ENCODE measurements at regions not wholly inside any gene's neighbourhood (a gene's known extent, or its start where the extent isn't known, plus 50 kb on each side); places are given as distances from the start of the nearest gene placed in this dataset.
"Not testable (repeated sequence)": the region's sequence is repeated elsewhere in the genome, so short reads cannot be mapped to it uniquely, and the experiment has no call there.

DNA sequence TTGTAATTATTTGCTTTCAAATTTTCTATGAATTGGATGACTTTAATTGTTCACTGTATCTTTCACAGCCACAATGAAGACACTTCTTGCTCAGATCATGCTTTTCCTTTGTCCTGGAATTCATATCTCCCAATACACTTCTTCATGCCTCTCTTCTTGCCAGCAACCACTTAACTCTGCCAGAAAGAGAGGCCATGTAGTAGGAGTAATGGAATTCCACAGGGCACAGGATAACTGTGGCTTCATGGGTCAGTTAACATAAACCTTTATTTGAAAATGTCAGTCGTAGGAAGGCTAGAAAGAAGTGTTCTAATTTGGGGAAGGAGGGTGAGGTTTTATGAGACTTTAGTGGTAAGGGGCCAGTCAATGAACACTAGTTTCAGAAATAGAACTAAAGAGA is 190.3 kb downstream of the TMEM167A start:
- no peak for DNase-seq

DNA sequence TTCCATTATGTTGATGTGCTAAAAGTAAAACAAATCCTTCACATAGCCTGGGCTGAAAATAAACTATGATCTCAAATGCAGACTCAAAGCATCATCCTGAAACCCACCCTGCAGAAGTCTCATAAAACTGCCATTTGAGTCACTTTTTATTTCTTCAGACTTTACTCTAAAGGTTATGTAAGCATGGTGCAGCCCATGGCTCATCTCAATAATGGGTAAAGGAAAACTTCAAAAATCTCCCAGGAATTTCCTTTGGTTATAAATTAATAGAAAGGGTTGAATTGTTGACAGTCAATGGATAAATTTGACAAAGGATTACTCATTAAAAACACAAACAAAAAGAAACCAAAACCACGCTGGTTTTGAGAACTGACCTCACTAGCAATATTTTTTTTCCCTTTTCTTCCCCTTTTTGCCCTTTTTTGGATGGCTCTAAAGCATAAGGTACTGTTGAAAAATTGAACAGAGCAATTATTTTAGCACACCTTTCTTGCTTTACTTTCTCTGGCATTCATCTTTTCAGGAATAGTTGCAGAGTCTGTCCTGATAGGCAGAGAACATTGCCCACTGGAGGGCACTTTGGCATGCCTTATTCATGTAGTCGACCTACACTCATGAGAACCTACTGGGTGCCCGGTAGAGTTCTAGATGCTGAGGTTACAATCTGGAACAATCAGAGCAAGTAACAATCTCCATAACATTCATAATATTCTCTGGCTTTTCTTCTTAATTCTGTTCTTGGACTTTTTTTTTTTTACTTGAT is 191.4 kb downstream of the TMEM167A start:
- DNase-seq = no peak

DNA sequence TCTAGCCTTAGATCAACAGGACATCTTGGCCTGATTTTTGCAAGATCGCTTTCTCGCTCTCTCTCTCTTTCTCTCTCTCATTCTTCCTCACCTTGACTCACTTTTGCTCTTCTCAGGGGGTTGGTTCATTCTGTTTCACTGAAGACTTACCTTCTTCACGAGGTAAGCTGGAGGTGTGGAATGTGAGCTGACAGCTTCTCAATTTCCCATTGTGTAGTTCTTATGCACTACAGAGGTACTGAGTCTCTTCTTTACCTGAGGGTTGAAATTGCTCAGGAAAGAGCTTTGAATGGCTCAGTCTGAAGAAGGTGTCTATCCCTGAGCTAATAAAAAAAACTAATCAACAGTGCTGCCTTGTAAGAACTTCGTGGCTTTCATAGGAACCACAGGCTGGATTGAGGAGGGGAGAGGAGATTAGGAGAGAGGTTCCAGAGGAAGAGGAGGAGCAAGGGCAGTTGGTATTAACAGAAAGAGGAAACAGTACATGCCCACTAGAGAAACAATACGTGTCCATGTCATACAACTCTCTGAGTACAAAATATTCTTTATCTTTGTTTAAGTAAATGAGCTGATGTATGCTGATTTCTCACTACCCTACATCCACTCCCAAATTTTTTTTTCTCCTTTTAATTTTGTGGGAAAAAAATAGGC is 192.2 kb downstream of the TMEM167A start:
- no peak for DNase-seq

DNA sequence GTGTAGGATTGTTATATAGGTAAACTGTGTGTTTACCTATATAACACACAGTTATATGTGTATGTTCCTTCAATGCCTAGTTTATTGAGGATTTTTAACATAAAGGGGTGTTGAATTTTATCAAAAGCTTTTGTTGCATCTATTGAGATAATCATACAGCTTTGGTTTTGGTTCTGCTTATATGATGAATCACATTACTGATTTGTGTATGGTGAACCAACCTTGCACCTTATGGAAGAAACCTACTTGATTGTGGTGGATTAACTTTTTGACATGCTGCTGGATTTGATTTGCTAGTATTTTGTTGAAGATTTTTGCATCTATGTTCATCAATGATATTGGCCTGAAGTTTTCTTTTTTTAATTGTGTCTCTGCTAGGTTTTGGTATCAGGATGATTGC is 194.9 kb downstream of the TMEM167A start:
- DNase-seq = no peak

DNA sequence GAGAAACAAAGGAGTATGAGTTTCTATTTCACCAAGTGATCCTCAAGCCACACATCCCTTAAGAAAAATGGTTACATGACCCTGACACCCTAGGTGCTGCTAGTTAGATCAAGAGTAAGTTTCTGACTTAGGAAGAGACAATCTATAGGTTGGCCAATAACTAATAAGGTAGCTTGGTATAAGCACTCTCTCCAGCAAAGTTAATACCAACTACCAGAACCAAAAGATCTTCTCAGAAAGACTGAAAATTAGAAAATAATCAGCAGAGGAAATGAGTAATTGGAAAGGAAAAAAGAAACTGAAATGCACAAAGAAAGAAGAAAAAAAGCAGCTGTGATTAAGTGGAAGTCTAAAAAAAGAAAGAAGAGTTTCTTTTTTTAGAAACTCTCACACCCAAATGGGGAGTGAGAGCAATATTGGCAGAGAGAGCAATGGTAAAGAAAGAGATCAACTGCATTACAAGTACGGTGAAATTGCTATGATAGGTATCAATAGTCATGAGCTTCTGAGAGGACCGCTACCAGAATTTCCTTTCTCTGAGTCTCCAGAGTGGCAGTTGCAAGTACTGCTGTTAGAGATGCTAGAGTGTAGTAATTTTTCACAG is 195.5 kb downstream of the TMEM167A start:
- no peak for DNase-seq

DNA sequence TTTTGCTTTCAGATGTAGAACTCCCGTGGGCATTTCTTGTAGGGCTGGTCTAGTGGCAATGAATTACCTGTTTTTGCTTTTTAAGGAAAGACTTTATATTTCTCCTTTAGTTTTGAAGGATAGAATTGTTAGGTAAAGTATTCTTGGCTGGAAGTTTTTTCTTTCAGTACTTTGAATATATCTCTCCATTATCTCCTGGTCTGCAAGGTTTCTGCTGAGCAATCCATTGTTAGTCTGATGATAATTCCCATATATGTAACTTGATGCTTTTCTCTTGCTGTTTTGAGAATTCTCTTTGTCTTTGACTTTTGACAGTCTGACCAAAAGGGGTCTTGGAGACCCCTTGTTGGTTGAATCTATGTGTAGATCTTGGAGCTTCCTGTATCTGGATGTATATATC is 198.1 kb downstream of the TMEM167A start:
- no peak for DNase-seq

DNA sequence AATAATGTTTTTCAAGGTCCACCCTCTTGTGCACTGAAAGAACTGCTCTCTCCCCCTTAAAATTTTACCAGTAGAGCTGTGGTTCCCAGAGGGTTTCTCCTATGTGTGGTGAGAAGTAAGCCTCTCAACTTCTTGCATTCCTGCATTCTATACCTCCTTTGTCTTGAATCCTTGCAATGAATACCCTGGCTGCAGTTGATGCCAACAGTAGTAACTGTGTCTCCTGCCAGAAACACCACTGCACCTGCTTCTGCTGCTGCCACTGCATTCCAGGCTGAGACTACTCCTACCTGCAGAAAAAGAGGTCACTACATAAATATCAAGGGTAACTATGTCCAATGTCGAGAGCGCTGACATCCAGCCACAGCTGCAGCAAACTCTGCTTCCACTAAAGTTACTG is 203.7 kb downstream of the TMEM167A start:
- no peak for DNase-seq

DNA sequence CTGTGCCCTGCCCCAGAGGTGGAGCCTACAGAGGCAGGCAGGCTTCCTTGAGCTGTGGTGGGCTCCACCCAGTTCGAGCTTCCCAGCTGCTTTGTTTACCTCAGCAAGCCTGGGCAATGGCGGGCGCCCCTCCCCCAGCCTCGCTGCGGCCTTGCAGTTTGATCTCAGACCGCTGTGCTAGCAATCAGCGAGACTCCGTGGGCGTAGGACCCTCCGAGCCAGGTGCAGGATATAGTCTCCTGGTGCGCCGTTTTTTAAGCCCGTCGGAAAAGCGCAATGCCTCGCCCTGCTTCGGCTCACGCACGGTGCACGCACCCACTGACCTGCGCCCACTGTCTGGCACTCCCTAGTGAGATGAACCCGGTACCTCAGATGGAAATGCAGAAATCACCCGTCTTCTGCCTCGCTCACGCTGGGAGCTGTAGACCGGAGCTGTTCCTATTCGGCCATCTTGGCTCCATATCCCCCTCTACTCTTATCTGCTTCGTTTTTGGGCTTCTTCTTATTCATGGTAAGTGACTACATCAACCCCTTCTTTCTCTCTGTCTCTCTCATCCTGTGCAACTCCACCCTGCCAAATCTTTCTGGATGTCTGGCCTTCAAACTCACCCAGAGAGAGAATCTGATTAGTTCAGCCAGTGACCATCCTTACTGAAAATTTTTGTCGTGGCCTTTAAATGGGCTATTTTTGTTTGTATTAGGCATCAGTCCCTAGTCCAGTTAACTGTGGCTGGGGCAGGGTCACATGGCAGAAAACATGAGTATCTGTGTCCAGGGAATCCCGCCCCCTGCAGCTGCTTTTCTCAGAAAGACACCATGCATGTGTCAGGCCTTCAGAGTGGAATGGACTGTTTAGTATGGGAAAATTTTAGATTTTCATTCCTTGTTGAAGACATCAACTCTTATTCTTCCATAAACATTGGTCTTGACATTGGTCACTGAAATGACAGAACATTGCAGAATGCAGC is 204.6 kb downstream of the TMEM167A start:
- not testable (repeated sequence) for DNase-seq

DNA sequence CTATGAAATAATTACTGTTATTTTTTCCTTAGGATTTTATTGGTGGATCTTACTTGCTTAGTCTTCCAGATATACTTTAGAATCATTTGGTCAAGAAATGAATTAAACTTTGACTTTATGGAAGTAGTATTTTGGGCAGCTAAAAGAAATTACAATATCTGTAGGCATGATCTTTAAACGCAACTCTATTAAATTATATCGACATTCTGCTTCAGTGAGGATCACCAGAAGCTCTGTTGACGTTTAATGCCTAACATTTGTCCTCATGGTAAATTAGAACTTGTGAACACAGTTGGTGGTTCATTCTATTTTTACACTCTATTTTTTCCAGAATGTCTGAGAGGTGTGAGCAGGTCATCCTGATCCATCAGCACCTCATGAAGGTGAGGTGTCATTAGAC is 211.6 kb downstream of the TMEM167A start:
- DNase-seq = no peak

DNA sequence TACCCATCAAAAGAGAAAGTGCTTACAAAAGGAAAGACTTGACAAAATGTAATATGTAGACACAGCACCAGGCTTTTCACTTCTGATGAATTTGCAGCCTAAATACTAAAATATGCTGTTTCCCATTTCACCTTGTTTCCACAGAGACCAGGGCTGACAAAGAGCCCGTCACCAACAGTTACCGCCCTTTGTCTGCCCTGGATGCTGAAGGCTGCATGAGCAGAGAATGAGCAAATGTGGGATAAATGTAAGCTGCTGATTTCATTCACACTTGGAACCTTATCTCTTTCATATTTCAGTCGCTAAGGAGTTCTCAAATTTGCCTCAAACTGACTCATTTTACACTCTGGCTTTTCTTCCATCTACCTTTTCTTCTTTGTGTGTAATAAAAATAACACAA is 213.9 kb downstream of the TMEM167A start:
- DNase-seq = no peak

DNA sequence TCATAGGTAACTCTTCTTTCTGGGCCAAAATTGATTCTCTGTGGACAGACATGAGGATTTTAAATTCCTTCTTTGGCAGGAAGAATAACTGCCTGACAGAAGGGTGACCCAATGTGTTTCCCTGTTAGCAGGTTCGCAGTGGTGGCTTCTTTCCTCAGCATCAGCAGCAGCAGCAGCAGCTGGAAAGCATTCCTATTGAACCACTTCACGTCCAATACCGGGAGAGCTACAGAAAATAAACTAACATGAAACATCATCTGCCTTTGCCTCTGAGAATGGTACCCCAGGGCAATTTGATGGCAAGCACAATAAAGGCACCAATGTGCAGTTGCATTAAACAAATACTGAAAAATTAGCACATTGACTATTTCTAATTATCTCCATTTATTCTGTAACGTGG is 214.5 kb downstream of the TMEM167A start:
- DNase-seq = no peak

DNA sequence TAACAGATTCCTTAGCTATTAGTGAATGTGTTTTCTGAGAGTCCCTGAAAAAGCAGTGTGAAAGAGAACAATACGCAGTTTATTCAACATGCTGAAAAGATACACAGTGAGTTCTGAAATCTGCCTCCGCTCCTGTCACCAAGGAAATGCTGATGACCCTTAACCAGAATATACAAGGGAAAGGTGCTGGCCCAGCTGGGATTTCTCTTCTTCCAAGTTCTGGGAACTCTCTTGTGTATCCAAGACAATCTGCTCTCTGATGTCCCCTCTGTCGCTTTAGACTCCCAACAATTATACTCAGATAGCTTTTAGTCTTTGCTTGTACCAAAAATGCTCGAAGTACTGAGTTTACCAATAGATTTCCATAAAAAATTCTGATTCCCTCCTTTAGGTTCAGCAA is 214.9 kb downstream of the TMEM167A start:
- DNase-seq = no peak

DNA sequence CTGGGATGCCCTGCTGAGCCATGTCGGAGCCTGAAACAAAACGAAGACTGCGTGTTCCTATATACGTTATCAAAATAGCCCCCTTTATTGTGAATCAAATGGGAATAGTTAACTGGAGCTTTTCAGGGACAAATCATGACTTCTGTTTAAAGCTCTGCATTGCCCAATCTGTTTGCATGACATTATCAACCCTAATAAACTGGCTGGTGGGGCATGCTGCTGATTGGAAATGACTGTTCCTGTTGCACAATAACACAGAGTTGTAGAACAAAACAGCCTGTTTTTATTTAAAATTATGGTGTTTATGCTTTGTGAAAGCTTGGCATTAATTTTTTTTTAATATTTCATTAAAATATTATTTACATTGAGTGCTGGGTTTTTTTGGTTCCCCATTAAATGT is 215.5 kb downstream of the TMEM167A start:
- DNase-seq = no peak

DNA sequence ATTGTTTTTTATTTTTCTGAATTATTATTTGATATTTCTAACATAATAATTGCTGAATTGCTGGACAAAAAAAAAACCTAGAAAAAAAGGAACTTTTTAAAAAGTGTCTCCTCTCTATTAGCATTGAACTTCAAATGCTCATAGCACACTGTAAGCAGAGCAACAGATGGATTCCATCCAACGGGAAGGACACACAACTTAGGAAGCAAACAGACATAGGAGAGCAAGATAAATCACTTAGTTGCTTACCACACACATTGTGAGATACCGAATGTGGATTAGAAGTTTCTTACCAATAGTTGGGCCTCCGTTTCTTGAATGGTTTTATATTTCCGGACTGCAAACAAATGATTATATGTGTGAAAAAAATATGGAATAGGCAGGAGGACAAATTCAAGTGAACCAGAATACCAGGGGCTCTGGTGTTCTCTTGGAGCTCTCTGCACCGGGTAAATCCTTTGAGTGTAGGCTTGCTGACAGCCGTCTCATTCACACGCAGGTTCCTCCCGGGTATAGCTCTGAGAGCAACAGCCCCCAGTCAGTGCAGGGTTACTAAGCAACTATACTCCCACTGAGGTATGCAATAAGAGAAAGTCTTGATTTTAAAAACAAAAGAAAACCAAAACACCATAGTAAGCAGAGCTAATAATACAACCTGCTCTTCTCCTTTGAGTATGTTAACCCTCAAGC is 217.6 kb downstream of the TMEM167A start:
- no peak for DNase-seq

DNA sequence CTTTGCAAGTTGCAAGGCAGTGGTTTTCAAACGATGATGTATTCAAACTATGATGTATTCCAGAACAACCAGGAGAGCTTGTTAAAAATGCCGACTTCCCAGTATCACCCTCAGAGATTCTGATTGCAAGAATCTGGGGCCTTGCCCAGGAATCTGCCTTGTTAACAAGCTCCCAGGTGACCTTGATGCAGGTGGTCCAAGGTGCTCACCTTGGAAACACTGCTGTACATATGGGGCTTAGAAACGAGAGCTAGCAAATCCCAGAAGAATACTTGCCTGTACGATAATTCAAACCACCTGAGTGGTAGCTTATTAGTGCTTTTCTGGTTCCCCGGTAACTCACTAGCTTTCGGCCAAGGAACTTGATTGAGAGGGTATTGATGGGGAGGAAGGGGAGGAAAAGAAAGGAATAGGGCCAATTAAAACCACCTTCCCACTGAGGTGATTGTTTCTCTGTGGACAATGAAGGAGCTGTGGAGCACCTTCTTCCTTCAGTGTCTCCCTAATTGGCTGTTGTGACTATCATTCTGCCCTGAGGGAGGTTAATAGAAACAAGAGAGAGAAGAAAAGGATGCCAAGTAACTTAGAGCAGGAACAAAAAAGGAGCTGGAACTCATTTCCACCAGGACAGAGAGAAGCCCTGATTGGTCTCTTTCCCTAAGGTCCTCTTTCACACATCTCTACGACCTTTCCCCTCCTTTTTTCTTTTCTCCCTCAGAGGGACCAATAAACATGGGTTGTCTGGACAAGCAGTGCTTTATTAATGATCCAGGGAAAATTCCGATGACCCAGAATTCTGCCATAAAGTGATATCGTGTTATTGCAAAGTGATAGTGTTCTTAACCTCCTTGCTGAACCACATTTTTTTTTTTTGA is 218.8 kb downstream of the TMEM167A start:
- no peak for DNase-seq

DNA sequence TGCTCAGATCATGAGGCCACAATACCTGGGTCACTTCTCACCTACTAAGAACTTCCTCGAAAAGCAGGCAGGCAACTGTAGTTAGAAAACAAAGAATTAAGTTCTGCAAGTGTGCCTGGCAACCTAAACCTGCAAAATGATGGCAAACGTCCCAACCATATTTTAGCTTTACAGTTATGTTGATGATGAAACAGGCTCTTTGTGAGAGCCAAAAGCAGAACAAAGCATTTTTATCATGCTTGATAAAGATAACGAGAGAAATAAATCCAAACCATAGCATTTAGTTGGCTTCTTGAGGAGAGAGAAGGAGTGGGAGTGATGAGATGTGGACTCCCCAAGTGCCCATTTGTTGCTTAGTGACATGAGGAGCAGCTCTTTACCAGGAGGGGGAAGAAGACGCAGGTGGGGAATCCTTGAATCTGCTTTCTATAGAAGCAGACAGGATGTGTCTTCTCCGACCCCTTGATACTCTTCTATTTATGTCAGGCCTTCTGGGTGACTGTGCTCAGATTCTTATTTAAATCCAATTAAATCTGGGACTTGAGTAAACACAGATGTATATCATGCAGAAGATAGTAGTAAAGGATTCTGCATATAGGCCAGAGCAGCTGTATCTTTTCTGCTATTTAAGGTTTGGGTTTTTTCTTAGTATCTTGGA is 221.2 kb downstream of the TMEM167A start:
- DNase-seq = no peak

DNA sequence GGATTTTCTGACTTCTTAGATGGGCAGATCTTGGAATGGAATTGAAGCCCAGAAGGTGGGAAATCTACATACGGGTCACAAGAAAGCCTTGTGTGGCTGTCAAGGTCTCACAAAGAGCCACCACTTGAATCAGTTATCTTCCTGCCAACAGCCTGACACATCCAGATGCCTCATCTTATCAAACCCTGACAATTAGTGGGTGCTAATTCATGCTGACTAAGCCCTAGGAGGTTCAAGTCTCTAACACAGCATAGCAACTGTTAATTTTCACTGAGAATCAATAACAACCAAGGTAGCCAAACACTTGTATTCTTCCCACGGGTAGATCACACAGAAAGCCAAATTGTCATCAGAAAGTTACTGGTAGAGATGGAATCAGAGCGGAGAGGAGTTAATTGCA is 222.2 kb downstream of the TMEM167A start:
- no peak for DNase-seq

DNA sequence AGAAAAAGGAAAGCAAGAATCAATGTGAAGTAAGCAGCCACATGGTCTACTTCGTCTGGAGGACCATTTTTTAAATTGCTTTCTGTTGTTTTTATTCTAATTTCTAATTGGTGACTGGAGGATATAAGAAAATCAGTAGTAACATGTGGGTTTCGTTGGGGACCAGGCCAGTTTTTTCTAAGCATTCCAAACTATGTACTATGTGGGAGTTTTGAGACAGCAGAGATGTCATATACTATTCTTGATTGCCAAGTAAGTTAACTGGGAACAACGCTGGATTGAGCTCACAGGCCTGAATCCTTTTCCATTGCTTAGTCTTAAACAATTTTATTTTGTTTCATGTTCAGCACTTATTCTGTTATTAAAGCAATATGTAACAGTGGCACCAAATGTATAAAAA is 225.7 kb downstream of the TMEM167A start:
- no peak for DNase-seq

DNA sequence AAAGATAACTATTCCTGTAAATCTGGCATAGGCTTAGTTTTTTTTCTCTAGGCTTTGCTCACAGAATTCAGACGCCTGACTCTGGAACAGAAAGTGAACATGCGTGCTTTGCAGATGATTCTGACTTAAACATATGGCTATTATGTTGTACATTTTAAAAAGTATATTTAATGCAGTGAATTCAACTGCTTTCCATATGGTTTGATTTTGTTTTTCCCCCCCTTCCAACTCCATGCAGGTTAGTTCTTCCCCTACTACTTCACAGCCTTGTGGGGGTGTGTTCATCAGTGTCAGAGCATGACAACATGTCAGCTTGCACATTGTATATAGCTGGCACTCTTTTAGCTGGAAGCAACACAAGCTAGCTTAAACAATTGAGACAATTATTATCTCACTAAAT is 226.8 kb downstream of the TMEM167A start:
- no peak for DNase-seq

DNA sequence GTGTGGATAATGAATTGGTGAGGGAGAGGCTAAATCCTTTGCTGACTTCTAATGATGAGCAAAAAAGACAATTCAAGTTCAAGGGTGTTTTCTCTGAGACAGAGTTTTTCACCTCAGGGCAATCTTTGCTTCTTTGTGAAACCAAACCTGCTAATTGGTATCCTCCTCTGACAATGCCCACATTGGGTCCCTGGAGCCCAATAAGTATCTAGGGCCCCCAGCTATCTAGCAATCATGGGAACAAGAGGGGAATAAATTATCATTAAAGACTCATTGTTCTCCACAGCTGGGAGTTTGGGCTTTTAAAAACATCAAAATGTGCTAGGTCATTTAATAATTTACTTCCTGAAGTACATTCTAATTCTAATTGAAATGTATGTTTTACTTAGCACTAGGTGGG is 227.3 kb downstream of the TMEM167A start:
- DNase-seq = no peak

DNA sequence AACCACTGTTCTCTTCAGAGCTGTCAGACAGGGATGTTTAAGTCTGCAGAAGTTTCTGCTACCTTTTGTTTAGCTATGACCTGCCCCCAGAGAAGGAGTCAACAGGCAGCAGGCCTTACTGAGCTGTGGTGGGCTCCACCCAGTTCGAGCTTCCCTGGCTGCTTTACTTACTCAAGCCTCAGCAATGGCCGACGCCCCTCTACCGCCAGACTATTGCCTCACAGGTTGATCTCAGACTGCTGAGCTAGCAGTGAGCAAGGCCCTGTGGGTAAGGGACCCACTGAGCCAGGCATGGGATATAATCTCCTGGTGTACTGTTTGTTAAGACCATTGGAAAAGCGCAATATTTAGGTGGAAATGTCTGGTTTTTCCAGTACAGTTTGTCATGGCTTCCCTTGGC is 229.6 kb downstream of the TMEM167A start:
- no peak for DNase-seq

Data from CD4-positive, alpha-beta T cell treated with Interleukin-12 subunit alpha and Interleukin-12 subunit beta, for 1 hour (primary cell).